PC-3 (cell line): ENCODE measurements at regions not wholly inside any gene's neighbourhood (a gene's known extent, or its start where the extent isn't known, plus 50 kb on each side); places are given as distances from the start of the nearest gene placed in this dataset.

Source experiments
- ATAC-seq: fragments of 200-7000 bp; cut with Tn5 transposase; 2 replicates; pipeline ENCODE4 v1.9.1; 2020; ENCODE audit warnings: mild to moderate bottlenecking, moderate library complexity
- BruUV-seq: library from RNA; stranded (reverse); fragments of 400-500 nt; replicated peaks from 2 replicates; lab custom pipeline; 2021; lab: Mats Ljungman, UMichigan
- CTCF ChIA-PET: fragments of 300-600 bp; sonication (Branson Sonifier 250); formaldehyde crosslinking; loops from one replicate; lab custom pipeline; 2022; ENCODE audit warnings: antibody characterized with exemption; lab: Charles Lee
- POLR2A ChIA-PET: fragments of 300-600 bp; sonication (Branson Sonifier 250); formaldehyde crosslinking; loops from one replicate; lab custom pipeline; 2022; ENCODE audit warnings: antibody characterized with exemption; ENCODE audit not compliant: unreplicated experiment; lab: Charles Lee
- DNase-seq: peaks from one replicate; pipeline ENCODE4 v3.0.0-alpha.2; 2015
- H2AFZ ChIP-seq: fragments of 300-600 bp; sonication (generic); 2 replicates; pipeline ENCODE4 v1.6.0; 2016; ENCODE audit warnings: antibody characterized with exemption, low read length
- H3F3A ChIP-seq: fragments of 300-600 bp; sonication (generic); one replicate; pipeline ENCODE4 v1.6.0; 2017; ENCODE audit warnings: antibody characterized with exemption, low read length, control low read depth, mild to moderate bottlenecking; ENCODE audit not compliant: unreplicated experiment
- H3K27ac ChIP-seq: fragments of 300-600 bp; sonication (generic); 2 replicates; pipeline ENCODE4 v1.5.1; 2016; ENCODE audit warnings: mild to moderate bottlenecking, low read length
- H3K27me3 ChIP-seq: fragments of 300-600 bp; sonication (generic); 2 replicates; pipeline ENCODE4 v1.6.1; 2016; ENCODE audit warnings: low read length, mixed read lengths
- H3K36me3 ChIP-seq: fragments of 300-600 bp; sonication (generic); 2 replicates; pipeline ENCODE4 v1.6.1; 2016; ENCODE audit warnings: low read depth, mixed run types, low read length, mixed read lengths
- H3K4me1 ChIP-seq: fragments of 300-600 bp; sonication (generic); 2 replicates; pipeline ENCODE4 v1.5.1; 2016; ENCODE audit warnings: low read length; ENCODE audit not compliant: insufficient read depth
- H3K4me2 ChIP-seq: fragments of 300-600 bp; sonication (generic); 2 replicates; pipeline ENCODE4 v1.6.0; 2016; ENCODE audit warnings: low read length
- H3K4me3 ChIP-seq: fragments of 300-600 bp; sonication (generic); 2 replicates; pipeline ENCODE4 v1.5.1; 2016; ENCODE audit warnings: mild to moderate bottlenecking, low read length, mixed read lengths
- H3K79me2 ChIP-seq: fragments of 300-600 bp; sonication (generic); 2 replicates; pipeline ENCODE4 v1.6.1; 2017; ENCODE audit warnings: low read length, mixed read lengths
- H3K9ac ChIP-seq: fragments of 300-600 bp; sonication (generic); 2 replicates; pipeline ENCODE4 v1.6.0; 2016; ENCODE audit warnings: mild to moderate bottlenecking, low read length
- H3K9me2 ChIP-seq: fragments of 300-600 bp; sonication (generic); replicated peaks from 2 replicates; pipeline ENCODE4 v1.6.1; 2016; ENCODE audit warnings: mixed run types, low read length, mixed read lengths
- H3K9me3 ChIP-seq: fragments of 300-600 bp; sonication (generic); 2 replicates; pipeline ENCODE4 v1.6.1; 2016; ENCODE audit warnings: low read length, mixed read lengths
- H4K20me1 ChIP-seq: fragments of 300-600 bp; sonication (generic); 2 replicates; pipeline ENCODE4 v1.6.1; 2016; ENCODE audit warnings: low read length, mixed read lengths
- EZH2 ChIP-seq: fragments of 300-600 bp; sonication (generic); IDR thresholded peaks from one replicate; pipeline ENCODE4 v1.6.1; 2017; ENCODE audit warnings: antibody characterized with exemption, mild to moderate bottlenecking, low read length; ENCODE audit not compliant: unreplicated experiment
- EZH2phosphoT487 ChIP-seq: fragments of 300-600 bp; sonication (generic); IDR thresholded peaks from 2 replicates; pipeline ENCODE4 v1.6.1; 2018; ENCODE audit warnings: mild to moderate bottlenecking, antibody characterized with exemption, low read length, borderline replicate concordance
- intact Hi-C: fragments of 100-400 bp; cut with micrococcal nuclease; formaldehyde crosslinking; loops from 2 replicates; pipeline ENCODE4 v1.9.0; 2023
- TF ChIP-seq, protein P1 (sequence below): fragments of 300-600 bp; sonication (generic); conservative IDR thresholded peaks from 2 replicates; pipeline ENCODE4 v1.5.1; 2017; ENCODE audit warnings: antibody characterized with exemption, low read depth, mild to moderate bottlenecking, low read length

DNA sequence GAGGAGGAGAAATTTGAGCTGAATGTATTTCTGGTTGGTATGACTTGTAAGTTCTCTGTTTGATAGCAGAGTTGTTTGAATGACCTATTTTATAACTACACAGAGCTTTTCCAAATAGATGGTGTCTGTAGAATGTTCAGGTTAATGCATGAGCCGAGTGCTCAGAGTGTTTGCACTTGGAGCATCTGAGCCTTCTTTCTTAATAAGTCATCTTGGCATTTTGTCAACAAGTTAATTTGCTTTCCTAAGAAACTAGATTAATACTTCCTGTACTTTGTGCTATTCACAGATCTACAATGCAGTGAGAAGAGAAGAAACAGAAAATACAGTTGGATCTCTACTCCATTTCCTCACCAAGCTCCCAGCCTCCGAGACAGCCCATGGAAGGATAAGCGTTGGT is 138.2 kb downstream of the PLCE1 start:
- Histone ChIP-seq H3F3A (no peaks in the 10 kb centered on the region), H4K20me1 (no peaks in the 10 kb centered on the region), H3K9me3 (no peaks in the 10 kb centered on the region), H3K9me2 (no peaks in the 10 kb centered on the region), H3K79me2 (peaks cover 13% of the 10 kb centered on the region; the same call in 1 of the 2 replicates), H3K4me3 (no peak overlapping the region), H2AFZ (no peak overlapping the region), H3K36me3 (peaks cover 4% of the 10 kb centered on the region; the same call in 1 of the 2 replicates), H3K9ac (no peak overlapping the region), H3K27me3 (no peaks in the 10 kb centered on the region), H3K4me1 (peaks cover 27% of the 10 kb centered on the region), H3K4me2 (no peak overlapping the region), H3K27ac (no peak overlapping the region)
- POLR2A ChIA-PET = no interaction called here
- DNase-seq (peak; percentile 61), ATAC-seq (peak; percentile 85)
- CTCF ChIA-PET = no interaction called here
- intact Hi-C loops = no loop called here
- BruUV-seq = no TSS peak
- TF ChIP-seq, protein P1, sequence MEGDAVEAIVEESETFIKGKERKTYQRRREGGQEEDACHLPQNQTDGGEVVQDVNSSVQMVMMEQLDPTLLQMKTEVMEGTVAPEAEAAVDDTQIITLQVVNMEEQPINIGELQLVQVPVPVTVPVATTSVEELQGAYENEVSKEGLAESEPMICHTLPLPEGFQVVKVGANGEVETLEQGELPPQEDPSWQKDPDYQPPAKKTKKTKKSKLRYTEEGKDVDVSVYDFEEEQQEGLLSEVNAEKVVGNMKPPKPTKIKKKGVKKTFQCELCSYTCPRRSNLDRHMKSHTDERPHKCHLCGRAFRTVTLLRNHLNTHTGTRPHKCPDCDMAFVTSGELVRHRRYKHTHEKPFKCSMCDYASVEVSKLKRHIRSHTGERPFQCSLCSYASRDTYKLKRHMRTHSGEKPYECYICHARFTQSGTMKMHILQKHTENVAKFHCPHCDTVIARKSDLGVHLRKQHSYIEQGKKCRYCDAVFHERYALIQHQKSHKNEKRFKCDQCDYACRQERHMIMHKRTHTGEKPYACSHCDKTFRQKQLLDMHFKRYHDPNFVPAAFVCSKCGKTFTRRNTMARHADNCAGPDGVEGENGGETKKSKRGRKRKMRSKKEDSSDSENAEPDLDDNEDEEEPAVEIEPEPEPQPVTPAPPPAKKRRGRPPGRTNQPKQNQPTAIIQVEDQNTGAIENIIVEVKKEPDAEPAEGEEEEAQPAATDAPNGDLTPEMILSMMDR = no peak
- TF ChIP-seq EZH2 (no peak), EZH2phosphoT487 (no peak)

DNA sequence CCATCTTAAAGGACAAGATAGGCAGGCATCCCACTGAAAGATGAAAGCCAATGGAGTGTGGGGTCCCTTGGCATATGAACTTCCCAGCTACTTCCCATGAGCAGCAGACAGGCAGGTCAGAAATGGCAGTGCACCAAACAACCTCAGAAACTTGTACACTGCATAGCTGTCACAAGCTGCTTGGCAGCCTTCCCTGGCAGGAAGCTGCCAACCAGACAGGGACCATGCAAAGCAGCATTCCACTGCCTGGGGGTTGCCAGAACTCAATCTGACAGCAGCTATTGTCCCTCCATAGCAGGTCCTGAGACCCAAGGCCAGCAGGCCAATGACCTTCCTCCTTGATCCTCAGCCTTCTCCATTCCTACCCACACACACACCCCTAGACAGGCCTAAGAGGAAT is 139.5 kb downstream of the PLCE1 start:
- H3K4me1 ChIP-seq = peaks cover 27% of the 10 kb centered on the region
- intact Hi-C loops = no loop called here
- no peaks in the 10 kb centered on the region for H4K20me1 ChIP-seq
- peaks cover 4% of the 10 kb centered on the region; the same call in 1 of the 2 replicates for H3K36me3 ChIP-seq
- DNase-seq (peak; percentile 55), ATAC-seq (peak; percentile 55)
- no TSS peak for BruUV-seq
- no peak overlapping the region for H3K4me2 ChIP-seq
- no peak overlapping the region for H3K27ac ChIP-seq
- no peaks in the 10 kb centered on the region for H3K27me3 ChIP-seq
- TF ChIP-seq EZH2phosphoT487 (no peak), EZH2 (no peak)
- TF ChIP-seq, protein P1 = no peak
- CTCF ChIA-PET = no interaction called here
- no peaks in the 10 kb centered on the region for H3K9me2 ChIP-seq
- no peak overlapping the region for H3K4me3 ChIP-seq
- no peak overlapping the region for H3K9ac ChIP-seq
- H3F3A ChIP-seq = no peaks in the 10 kb centered on the region
- H2AFZ ChIP-seq = no peak overlapping the region
- H3K79me2 ChIP-seq = 0 out of 2 replicates have a peak, but pooled peaks cover 6% of the 10 kb centered on the region
- H3K9me3 ChIP-seq = no peaks in the 10 kb centered on the region
- POLR2A ChIA-PET = interaction anchor here (0.6 kb wide), 1 partner anchor 286 kb away, joined by 3 read pairs; no protein-coding TSS in a partner anchor

DNA sequence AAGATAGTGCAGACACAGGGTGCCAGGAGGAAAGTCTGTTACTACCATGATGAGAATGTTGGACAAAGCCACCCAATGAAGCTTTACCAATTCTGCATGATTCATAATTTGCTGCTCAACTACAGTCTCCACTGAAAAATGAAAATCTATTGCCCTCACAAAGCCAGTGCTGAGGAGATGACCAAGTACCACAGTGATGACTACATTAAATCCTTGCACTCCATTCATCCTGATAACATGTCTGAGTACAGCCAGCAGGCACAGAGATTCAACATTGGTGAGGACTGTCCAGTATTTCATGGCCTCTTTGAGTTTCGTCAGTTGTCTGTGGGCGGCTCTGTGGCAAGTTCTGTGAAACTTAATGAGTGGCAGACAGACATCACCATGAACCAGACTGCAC is 144.0 kb downstream of the PLCE1 start:
- H4K20me1 ChIP-seq = no peaks in the 10 kb centered on the region
- no peak overlapping the region for H3K4me3 ChIP-seq
- no peaks in the 10 kb centered on the region for H3K27me3 ChIP-seq
- H3K9me3 ChIP-seq = no peaks in the 10 kb centered on the region
- no peak overlapping the region for H3K9ac ChIP-seq
- CTCF ChIA-PET = no interaction called here
- ATAC-seq (no peak), DNase-seq (no peak)
- TF ChIP-seq, protein P1 = no peak
- TF ChIP-seq EZH2 (no peak), EZH2phosphoT487 (no peak)
- no peak overlapping the region for H3K27ac ChIP-seq
- H3K79me2 ChIP-seq = no peaks in the 10 kb centered on the region
- no peak overlapping the region for H3K4me2 ChIP-seq
- H3K36me3 ChIP-seq = 0 out of 2 replicates have a peak, but pooled peaks cover 4% of the 10 kb centered on the region
- BruUV-seq = no TSS peak
- no peak overlapping the region for H2AFZ ChIP-seq
- intact Hi-C loops = no loop called here
- H3F3A ChIP-seq = no peaks in the 10 kb centered on the region
- POLR2A ChIA-PET = no interaction called here
- no peaks in the 10 kb centered on the region for H3K9me2 ChIP-seq
- peaks cover 7% of the 10 kb centered on the region; the same call in 1 of the 2 replicates for H3K4me1 ChIP-seq
